IMR-90 (cell line): ENCODE measurements at regions not wholly inside any gene's neighbourhood (a gene's known extent, or its start where the extent isn't known, plus 50 kb on each side); places are given as distances from the start of the nearest gene placed in this dataset.

ENCODE experiments used
- ATAC-seq: fragments of 200-7000 bp; cut with Tn5 transposase; 2 replicates; pipeline ENCODE4 v1.9.1; 2020; ENCODE audit warnings: low read depth, mild to moderate bottlenecking, moderate library complexity
- BruUV-seq: library from RNA; stranded (reverse); fragments of 400-500 nt; replicated peaks from 2 replicates; lab custom pipeline; 2021; lab: Mats Ljungman, UMichigan
- CTCF ChIA-PET: fragments of 300-600 bp; formaldehyde crosslinking; extraction: SDS; loops from one replicate; lab custom pipeline; 2021; ENCODE audit warnings: antibody characterized with exemption; lab: Yijun Ruan, JAX
- POLR2A ChIA-PET: fragments of 300-600 bp; sonication (Branson Sonifier 250); formaldehyde crosslinking; loops from one replicate; lab custom pipeline; 2022; ENCODE audit warnings: antibody characterized with exemption; ENCODE audit not compliant: unreplicated experiment; lab: Charles Lee
- DNase-seq: peaks from one replicate; pipeline ENCODE4 v3.0.0; 2013
- H2AFZ ChIP-seq: replicated peaks from 2 replicates; pipeline ENCODE3; 2013; ENCODE audit warnings: low read length, mild to moderate bottlenecking; ENCODE audit not compliant: poor library complexity
- H2AK5ac ChIP-seq: 2 replicates; pipeline ENCODE4 v1.6.1; 2013; ENCODE audit warnings: low read depth, low read length, inconsistent platforms
- H2AK9ac ChIP-seq: replicated peaks from 2 replicates; pipeline ENCODE3; 2013; ENCODE audit warnings: mild to moderate bottlenecking, low read depth, low read length, moderate library complexity; ENCODE audit not compliant: poor library complexity
- H2BK120ac ChIP-seq: 2 replicates; pipeline ENCODE4 v1.6.1; 2013; ENCODE audit warnings: low read depth, low read length, inconsistent platforms
- H2BK15ac ChIP-seq: 3 replicates; pipeline ENCODE4 v1.6.1; 2013; ENCODE audit warnings: low read depth, low read length, inconsistent platforms
- H2BK20ac ChIP-seq: 2 replicates; pipeline ENCODE4 v1.6.1; 2013; ENCODE audit warnings: low read depth, mild to moderate bottlenecking, inconsistent platforms, low read length, moderate library complexity
- H2BK5ac ChIP-seq: 2 replicates; pipeline ENCODE4 v1.6.1; 2013; ENCODE audit warnings: mild to moderate bottlenecking, low read depth, low read length, inconsistent platforms; ENCODE audit not compliant: poor library complexity, severe bottlenecking
- H3K14ac ChIP-seq: replicated peaks from 2 replicates; pipeline ENCODE4 v1.6.1; 2013; ENCODE audit warnings: low read depth, low read length, inconsistent platforms
- H3K18ac ChIP-seq: 2 replicates; pipeline ENCODE4 v1.6.1; 2013; ENCODE audit warnings: low read depth, low read length, control low read depth
- H3K23ac ChIP-seq: 2 replicates; pipeline ENCODE4 v1.6.1; 2013; ENCODE audit warnings: low read depth, low read length, inconsistent platforms
- H3K27ac ChIP-seq: 2 replicates; pipeline ENCODE4 v1.5.1; 2013; ENCODE audit warnings: mild to moderate bottlenecking, control low read depth, low read length; ENCODE audit not compliant: insufficient read depth
- H3K27me3 ChIP-seq: 2 replicates; pipeline ENCODE4 v1.6.1; 2013; ENCODE audit warnings: low read length; ENCODE audit not compliant: control insufficient read depth, insufficient read depth
- H3K36me3 ChIP-seq: 2 replicates; pipeline ENCODE4 v1.6.1; 2013; ENCODE audit warnings: low read length, mixed read lengths; ENCODE audit not compliant: control insufficient read depth, insufficient read depth
- H3K4ac ChIP-seq: 2 replicates; pipeline ENCODE4 v1.6.1; 2013; ENCODE audit warnings: low read depth, low read length, inconsistent platforms
- H3K4me1 ChIP-seq: 2 replicates; pipeline ENCODE4 v1.6.1; 2013; ENCODE audit warnings: low read length, mixed read lengths; ENCODE audit not compliant: control insufficient read depth, insufficient read depth
- H3K4me2 ChIP-seq: 2 replicates; pipeline ENCODE4 v1.6.1; 2013; ENCODE audit warnings: low read depth, mild to moderate bottlenecking, control low read depth, low read length, moderate library complexity
- H3K4me3 ChIP-seq: 2 replicates; pipeline ENCODE4 v1.5.1; 2013; ENCODE audit warnings: low read depth, mild to moderate bottlenecking, control low read depth, low read length, moderate library complexity; ENCODE audit not compliant: insufficient read depth
- H3K56ac ChIP-seq: 2 replicates; pipeline ENCODE4 v1.6.1; 2013; ENCODE audit warnings: low read length, inconsistent platforms; ENCODE audit not compliant: insufficient read depth; ENCODE audit errors: extremely low read depth
- H3K79me1 ChIP-seq, 2 experiments: 2 replicates each; pipeline ENCODE4 v1.6.1; 2013; ENCODE audit warnings: low read length in 2 of 2, inconsistent platforms in 1 of 2, low read depth in 1 of 2
- H3K9ac ChIP-seq: 2 replicates; pipeline ENCODE4 v1.6.1; 2013; ENCODE audit warnings: low read depth, low read length, control low read depth
- H3K9me1 ChIP-seq: 2 replicates; pipeline ENCODE4 v1.6.1; 2013; ENCODE audit warnings: low read length, inconsistent platforms; ENCODE audit not compliant: insufficient read depth
- H3K9me3 ChIP-seq: 2 replicates; pipeline ENCODE4 v1.6.1; 2013; ENCODE audit warnings: low read length; ENCODE audit not compliant: control insufficient read depth, insufficient read depth
- H4K20me1 ChIP-seq: 2 replicates; pipeline ENCODE4 v1.6.1; 2013; ENCODE audit warnings: low read length, inconsistent platforms; ENCODE audit not compliant: insufficient read depth
- H4K5ac ChIP-seq: 2 replicates; pipeline ENCODE4 v1.6.1; 2013; ENCODE audit warnings: mild to moderate bottlenecking, low read depth, low read length, control low read depth
- H4K8ac ChIP-seq, 2 experiments: 2 replicates each; pipeline ENCODE4 v1.6.1; 2013; ENCODE audit warnings: low read depth in 2 of 2, low read length in 2 of 2, control low read depth in 1 of 2, inconsistent platforms in 1 of 2
- H4K91ac ChIP-seq: 2 replicates; pipeline ENCODE4 v1.6.1; 2013; ENCODE audit warnings: low read depth, low read length, inconsistent platforms; ENCODE audit not compliant: insufficient read depth
- CHD1 ChIP-seq: IDR thresholded peaks from 2 replicates; pipeline ENCODE4 v1.6.1; 2012; ENCODE audit warnings: low read depth, low read length, improper control_type of control experiment
- WGBS, 2 experiments: methylation state at CpG; one replicate each; pipeline versions ENCODE4 v1.1.5 to v1.1.7; 2013; ENCODE audit warnings: missing lambda C conversion rate in 2 of 2; ENCODE audit not compliant: insufficient read length in 1 of 2; ENCODE audit errors: extremely low coverage in 2 of 2; 5-methylcytosine and 5-hydroxymethylcytosine counted together
- dilution Hi-C: fragments of 300-500 bp; cut with HindIII; formaldehyde crosslinking; loops from one replicate; pipeline ENCODE4 v1.14.3; 2018; ENCODE audit warnings: low sequenced_read_pairs; ENCODE audit not compliant: unreplicated experiment
- in situ Hi-C: fragments of 300-500 bp; cut with MboI; formaldehyde crosslinking; loops from 3 replicates; pipeline ENCODE4 v1.14.3; 2019; ENCODE audit warnings: low sequenced_read_pairs, inconsistent platforms, mixed read lengths
- intact Hi-C: fragments of 100-400 bp; cut with micrococcal nuclease; formaldehyde crosslinking; loops from 2 replicates; pipeline ENCODE4 v1.10.0; 2022

- Histone ChIP-seq H2BK5ac (no peak overlapping the region), H3K9me3 (no peaks in the 10 kb centered on the region), H2AFZ (no peak overlapping the region), H2AK5ac (no peak overlapping the region), H3K56ac (no peak overlapping the region), H4K8ac (no peak overlapping the region), H3K9ac (no peak overlapping the region), H2AK9ac (no peak overlapping the region), H2BK20ac (no peak overlapping the region), H3K23ac (no peak overlapping the region), H3K27me3 (no peaks in the 10 kb centered on the region), H3K79me1 (no peaks in the 10 kb centered on the region), H4K91ac (no peak overlapping the region), H4K20me1 (no peaks in the 10 kb centered on the region), H3K4me2 (no peak overlapping the region), H3K4me3 (no peak overlapping the region), H3K4ac (no peak overlapping the region), H2BK120ac (no peak overlapping the region), H4K5ac (no peak overlapping the region), H2BK15ac (no peak overlapping the region), H3K36me3 (no peaks in the 10 kb centered on the region), H3K4me1 (no peaks in the 10 kb centered on the region), H3K18ac (no peak overlapping the region), H3K14ac (no peak overlapping the region), H3K27ac (no peak overlapping the region), H3K9me1 (no peaks in the 10 kb centered on the region)
- WGBS, 2 experiments = no CpG with 5 or more reads among the region's 1 CpG
- in situ Hi-C loops (no loop called here), dilution Hi-C loops (no loop called here), intact Hi-C loops (no loop called here)
- ChIA-PET CTCF (no interaction called here), POLR2A (no interaction called here)
- no peak for ATAC-seq
- no peak for TF ChIP-seq CHD1
- DNase-seq = no peak
- no TSS peak for BruUV-seq
Observed at GRCh38 chr6:92568541-92568940, 850.8 kb downstream of the EPHA7 start.
